ENCODE measurements at regions not wholly inside any gene's neighbourhood (a gene's known extent, or its start where the extent isn't known, plus 50 kb on each side); places are given as distances from the start of the nearest gene placed in this dataset.

DNA sequence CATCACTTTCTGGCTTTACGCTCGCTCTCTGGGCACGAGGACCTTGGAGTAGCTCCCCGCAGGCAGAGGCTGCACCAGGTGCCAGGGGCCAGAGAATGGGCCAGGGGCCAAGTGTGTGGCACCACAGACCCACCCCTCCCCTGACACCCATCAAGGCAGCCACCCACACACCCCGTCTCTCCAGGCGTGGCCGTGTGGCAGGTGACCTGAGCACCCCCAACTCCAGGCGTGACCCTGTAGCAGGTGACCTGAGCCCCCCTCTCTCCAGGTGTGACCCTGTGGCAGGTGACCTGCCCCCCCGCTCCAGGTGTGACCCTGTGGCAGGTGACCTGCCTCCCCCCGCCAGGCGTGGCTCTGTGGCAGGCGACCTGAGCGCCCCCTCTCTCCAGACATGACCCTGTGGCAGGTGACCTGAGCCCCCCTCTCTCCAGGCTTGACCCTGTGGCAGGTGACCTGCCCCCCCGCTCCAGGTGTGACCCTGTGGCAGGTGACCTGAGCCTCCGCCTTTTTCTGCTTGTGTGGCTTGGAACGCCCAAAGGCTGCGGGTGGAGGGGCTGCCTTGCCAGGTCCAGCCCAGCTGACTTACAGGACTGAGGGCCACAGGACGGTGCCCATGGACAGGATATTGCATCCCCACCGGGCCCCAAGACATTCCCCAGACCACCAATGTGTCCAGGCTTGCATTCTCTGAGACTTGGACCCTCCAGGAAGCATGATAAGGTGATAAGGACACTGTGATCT lies 667.2 kb downstream of the BRD1 start:
- H2BK5ac ChIP-seq (ENCODE audit: low read depth, low read length, poor library complexity, severe bottlenecking), result no peak overlapping the region
- H3K23ac ChIP-seq (ENCODE audit: low read depth, low read length), result no peak overlapping the region
- dilution Hi-C loops (cut with HindIII; ENCODE audit: low sequenced_read_pairs, unreplicated experiment), result no loop called here
- no peak for ATAC-seq (ENCODE audit: low read depth)
- H3K27me3 ChIP-seq (ENCODE audit: control insufficient read depth, insufficient read depth, low read length), result no peaks in the 10 kb centered on the region
- H3K56ac ChIP-seq (ENCODE audit: extremely low read depth, insufficient read depth, low read length), result no peak overlapping the region
- H3K4me2 ChIP-seq (ENCODE audit: low read depth, low read length), result no peak overlapping the region
- no peak overlapping the region for H2BK20ac ChIP-seq (ENCODE audit: low read depth, low read length)
- DNase-seq, result no peak
- no peaks in the 10 kb centered on the region for H3K9me1 ChIP-seq (ENCODE audit: insufficient read depth, low read length)
- H2BK120ac ChIP-seq (ENCODE audit: low read depth, low read length), result no peak overlapping the region
- H2AFZ ChIP-seq (replicated peaks; ENCODE audit: low read length, poor library complexity), result no peak overlapping the region
- H3K9me3 ChIP-seq (ENCODE audit: control insufficient read depth, insufficient read depth, low read length), result peaks cover 64% of the 10 kb centered on the region
- no peak overlapping the region for H3K27ac ChIP-seq (ENCODE audit: insufficient read depth, low read length)
- no peak overlapping the region for H4K5ac ChIP-seq (ENCODE audit: low read depth, low read length)
- WGBS, 2 experiments (ENCODE audit: extremely low coverage in 2 of 2, insufficient read length in 1 of 2), result 100% methylated on average over 2 of the region's 19 CpGs; no CpG with 5 or more reads in 1 of the 2 experiments
- H3K4ac ChIP-seq (ENCODE audit: low read depth, low read length), result no peak overlapping the region
- H4K20me1 ChIP-seq (ENCODE audit: insufficient read depth, low read length), result no peaks in the 10 kb centered on the region
- no peak overlapping the region for H2AK5ac ChIP-seq (ENCODE audit: low read depth, low read length)
- no peaks in the 10 kb centered on the region for H3K4me1 ChIP-seq (ENCODE audit: control insufficient read depth, insufficient read depth, low read length)
- intact Hi-C loops (cut with micrococcal nuclease), result no loop called here
- no peak overlapping the region for H4K8ac ChIP-seq (ENCODE audit: low read depth in 2 of 2, low read length in 2 of 2)
- H3K9ac ChIP-seq (ENCODE audit: low read depth, low read length), result no peak overlapping the region
- in situ Hi-C loops (cut with MboI; ENCODE audit: low sequenced_read_pairs), result no loop called here
- no peak for TF ChIP-seq FOS (IDR thresholded peaks at IDR 0.05; ENCODE audit: low read depth, low read length)
- TF ChIP-seq MXI1 (IDR thresholded peaks at IDR 0.05; ENCODE audit: borderline replicate concordance, low read depth, low read length), result no peak
- TF ChIP-seq RCOR1 (IDR thresholded peaks at IDR 0.05; ENCODE audit: insufficient replicate concordance, low read length), result no peak
- TF ChIP-seq MAZ (IDR thresholded peaks at IDR 0.05; ENCODE audit: borderline replicate concordance, low read depth, low read length), result no peak
- TF ChIP-seq NFE2L2 (IDR thresholded peaks at IDR 0.05; ENCODE audit: low read depth, low read length), result no peak
- no peak for TF ChIP-seq RFX5 (IDR thresholded peaks at IDR 0.05; ENCODE audit: low read depth, low read length)
- TF ChIP-seq BHLHE40 (IDR thresholded peaks at IDR 0.05; ENCODE audit: low read depth, low read length), result no peak
- no peak for TF ChIP-seq CEBPB (IDR thresholded peaks at IDR 0.05; ENCODE audit: low read depth, low read length)
- TF ChIP-seq, protein P1, sequence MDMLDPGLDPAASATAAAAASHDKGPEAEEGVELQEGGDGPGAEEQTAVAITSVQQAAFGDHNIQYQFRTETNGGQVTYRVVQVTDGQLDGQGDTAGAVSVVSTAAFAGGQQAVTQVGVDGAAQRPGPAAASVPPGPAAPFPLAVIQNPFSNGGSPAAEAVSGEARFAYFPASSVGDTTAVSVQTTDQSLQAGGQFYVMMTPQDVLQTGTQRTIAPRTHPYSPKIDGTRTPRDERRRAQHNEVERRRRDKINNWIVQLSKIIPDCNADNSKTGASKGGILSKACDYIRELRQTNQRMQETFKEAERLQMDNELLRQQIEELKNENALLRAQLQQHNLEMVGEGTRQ (IDR thresholded peaks at IDR 0.05; ENCODE audit: low read depth, low read length), result no peak
- no peak for TF ChIP-seq CHD1 (IDR thresholded peaks at IDR 0.05; ENCODE audit: low read depth, low read length)
- TF ChIP-seq SMC3 (IDR thresholded peaks at IDR 0.05; ENCODE audit: low read depth, low read length), result no peak
- H3K4me3 ChIP-seq (ENCODE audit: insufficient read depth, low read depth, low read length), result no peak overlapping the region
- no peak overlapping the region for H4K91ac ChIP-seq (ENCODE audit: insufficient read depth, low read depth, low read length)
- H3K79me1 ChIP-seq (ENCODE audit: low read depth in 1 of 2, low read length in 2 of 2), result no peaks in the 10 kb centered on the region
- H2AK9ac ChIP-seq (replicated peaks; ENCODE audit: low read depth, low read length, poor library complexity), result no peak overlapping the region
- CTCF ChIA-PET, result no interaction called here
- H2BK15ac ChIP-seq (ENCODE audit: low read depth, low read length), result no peak overlapping the region
- BruUV-seq (replicated peaks), result no TSS peak
- H3K36me3 ChIP-seq (ENCODE audit: control insufficient read depth, insufficient read depth, low read length), result no peaks in the 10 kb centered on the region
- POLR2A ChIA-PET (ENCODE audit: unreplicated experiment), result no interaction called here
- no peak overlapping the region for H3K18ac ChIP-seq (ENCODE audit: low read depth, low read length)
- H3K14ac ChIP-seq (replicated peaks; ENCODE audit: low read depth, low read length), result no peak overlapping the region

Measured in IMR-90 (cell line).